MCF 10A (cell line): ENCODE measurements at regions not wholly inside any gene's neighbourhood (a gene's known extent, or its start where the extent isn't known, plus 50 kb on each side); places are given as distances from the start of the nearest gene placed in this dataset.
A peak's percentile ranks its signal among the peaks of the same experiment; 100 is the strongest.

Source experiments
- BruUV-seq: library from RNA; stranded (reverse); fragments of 400-500 nt; replicated peaks from 2 replicates; lab custom pipeline; 2021; lab: Mats Ljungman, UMichigan
- CTCF ChIA-PET: fragments of 300-600 bp; sonication (Branson Sonifier 250); formaldehyde crosslinking; extraction: SDS; loops from one replicate; lab custom pipeline; 2021; ENCODE audit warnings: antibody characterized with exemption, inconsistent platforms; lab: Yijun Ruan, JAX
- POLR2A ChIA-PET: fragments of 300-600, 350-650 bp; sonication (Branson Sonifier 250); formaldehyde crosslinking; extraction: SDS; loops from one replicate; lab custom pipeline; 2020; ENCODE audit warnings: antibody characterized with exemption, inconsistent platforms; lab: Yijun Ruan, JAX
- DNase-seq: peaks from one replicate; pipeline ENCODE4 v3.0.0-alpha.2; 2018; ENCODE audit not compliant: unreplicated experiment
- H3K27ac Mint-ChIP-seq: one replicate; pipeline ENCODE4 v1.8.0; 2022; ENCODE audit warnings: mild to moderate bottlenecking, low read depth, mixed read lengths; ENCODE audit not compliant: unreplicated experiment
- H3K27me3 Mint-ChIP-seq: one replicate; pipeline ENCODE4 v1.8.0; 2022; ENCODE audit warnings: mixed read lengths; ENCODE audit not compliant: insufficient read depth, unreplicated experiment
- H3K36me3 Mint-ChIP-seq: one replicate; pipeline ENCODE4 v1.8.0; 2022; ENCODE audit warnings: mild to moderate bottlenecking, moderate library complexity, mixed read lengths; ENCODE audit not compliant: insufficient read depth, unreplicated experiment
- H3K4me1 Mint-ChIP-seq: one replicate; pipeline ENCODE4 v1.8.0; 2022; ENCODE audit warnings: mixed read lengths; ENCODE audit not compliant: insufficient read depth, unreplicated experiment
- H3K4me3 Mint-ChIP-seq: one replicate; pipeline ENCODE4 v1.8.0; 2022; ENCODE audit warnings: mild to moderate bottlenecking, moderate library complexity, mixed read lengths; ENCODE audit not compliant: unreplicated experiment
- H3K9me3 Mint-ChIP-seq: one replicate; pipeline ENCODE4 v1.8.0; 2022; ENCODE audit warnings: mixed read lengths; ENCODE audit not compliant: unreplicated experiment
- intact Hi-C: fragments of 100-400 bp; cut with micrococcal nuclease; formaldehyde crosslinking; loops from 2 replicates; pipeline ENCODE4 v1.14.1; 2022
- TF ChIP-seq, protein P1 (sequence below): fragments of 200-600 bp; IDR thresholded peaks from one replicate; pipeline ENCODE4 v1.8.0; 2022; ENCODE audit warnings: antibody characterized with exemption, mild to moderate bottlenecking; ENCODE audit not compliant: unreplicated experiment

DNA sequence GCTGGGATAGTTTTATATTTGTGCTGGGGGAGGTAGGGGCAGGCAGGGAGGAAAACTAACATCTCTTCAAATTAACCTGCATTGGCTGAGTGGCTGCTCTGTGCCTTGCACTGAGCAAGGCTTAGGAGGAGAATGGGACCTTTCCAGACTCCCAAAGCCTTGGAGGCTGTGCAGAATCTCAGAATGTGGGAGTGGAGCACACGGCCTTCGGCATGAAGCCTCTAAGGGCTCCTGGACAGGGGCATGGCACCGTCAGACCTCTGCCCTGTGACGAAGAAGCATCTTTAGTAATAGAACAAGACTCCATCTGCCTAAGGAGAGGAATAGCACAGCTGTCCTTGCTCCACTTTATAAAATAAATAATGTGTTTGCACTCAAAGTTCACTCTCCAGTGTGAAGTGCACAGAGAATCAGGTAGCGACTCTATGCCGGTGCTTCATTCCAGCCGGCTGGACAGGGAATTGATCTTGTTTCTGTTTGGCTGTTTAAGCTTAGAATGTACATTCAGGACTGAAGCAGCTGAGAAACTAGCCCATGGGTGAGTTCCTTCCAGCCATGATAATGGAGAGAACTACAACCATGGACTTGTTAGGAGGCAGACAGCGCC, 228.5 kb upstream of the ADAMTS9 start:
- peaks cover 20% of the 10 kb centered on the region for H3K4me1 Mint-ChIP-seq
- TF ChIP-seq, protein P1, sequence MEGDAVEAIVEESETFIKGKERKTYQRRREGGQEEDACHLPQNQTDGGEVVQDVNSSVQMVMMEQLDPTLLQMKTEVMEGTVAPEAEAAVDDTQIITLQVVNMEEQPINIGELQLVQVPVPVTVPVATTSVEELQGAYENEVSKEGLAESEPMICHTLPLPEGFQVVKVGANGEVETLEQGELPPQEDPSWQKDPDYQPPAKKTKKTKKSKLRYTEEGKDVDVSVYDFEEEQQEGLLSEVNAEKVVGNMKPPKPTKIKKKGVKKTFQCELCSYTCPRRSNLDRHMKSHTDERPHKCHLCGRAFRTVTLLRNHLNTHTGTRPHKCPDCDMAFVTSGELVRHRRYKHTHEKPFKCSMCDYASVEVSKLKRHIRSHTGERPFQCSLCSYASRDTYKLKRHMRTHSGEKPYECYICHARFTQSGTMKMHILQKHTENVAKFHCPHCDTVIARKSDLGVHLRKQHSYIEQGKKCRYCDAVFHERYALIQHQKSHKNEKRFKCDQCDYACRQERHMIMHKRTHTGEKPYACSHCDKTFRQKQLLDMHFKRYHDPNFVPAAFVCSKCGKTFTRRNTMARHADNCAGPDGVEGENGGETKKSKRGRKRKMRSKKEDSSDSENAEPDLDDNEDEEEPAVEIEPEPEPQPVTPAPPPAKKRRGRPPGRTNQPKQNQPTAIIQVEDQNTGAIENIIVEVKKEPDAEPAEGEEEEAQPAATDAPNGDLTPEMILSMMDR, result no peak
- H3K27ac Mint-ChIP-seq, result no peak overlapping the region
- ChIA-PET POLR2A (no interaction called here), CTCF (interaction anchor here (0.6 kb wide), 1 partner anchor 9 kb away, joined by 4 read pairs; no protein-coding TSS in a partner anchor)
- no peaks in the 10 kb centered on the region for H3K27me3 Mint-ChIP-seq
- peaks cover 7% of the 10 kb centered on the region for H3K9me3 Mint-ChIP-seq
- no peak for DNase-seq
- no peaks in the 10 kb centered on the region for H3K36me3 Mint-ChIP-seq
- intact Hi-C loops, result no loop called here
- no peak overlapping the region for H3K4me3 Mint-ChIP-seq
- BruUV-seq, result no TSS peak

DNA sequence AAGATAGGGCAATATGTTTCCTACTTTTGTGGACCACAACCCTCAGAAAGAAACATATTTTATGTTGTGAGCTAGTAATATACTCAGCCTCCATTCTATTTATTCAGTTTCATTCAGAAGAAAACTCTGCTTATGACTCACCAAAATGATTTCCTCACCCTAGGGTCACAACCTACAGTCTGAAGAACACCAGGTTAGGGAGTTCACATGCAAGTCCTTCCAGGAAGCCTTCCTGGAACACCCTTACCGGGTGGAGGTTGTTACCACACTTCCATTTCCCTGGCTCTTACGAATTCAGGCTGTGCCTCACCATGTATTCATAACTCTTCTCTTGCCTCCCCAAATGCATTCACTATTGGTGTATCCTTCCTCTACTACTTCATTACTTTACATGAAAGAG, 228.0 kb upstream of the ADAMTS9 start:
- POLR2A ChIA-PET, result no interaction called here
- peaks cover 20% of the 10 kb centered on the region for H3K4me1 Mint-ChIP-seq
- CTCF ChIA-PET, result interaction anchor here (0.6 kb wide), 1 partner anchor 109 kb away, joined by 3 read pairs; no protein-coding TSS in a partner anchor
- intact Hi-C loops, result no loop called here
- H3K4me3 Mint-ChIP-seq, result no peak overlapping the region
- BruUV-seq, result no TSS peak
- no peak overlapping the region for H3K27ac Mint-ChIP-seq
- no peaks in the 10 kb centered on the region for H3K36me3 Mint-ChIP-seq
- DNase-seq, result peak; percentile 90
- peaks cover 7% of the 10 kb centered on the region for H3K9me3 Mint-ChIP-seq
- H3K27me3 Mint-ChIP-seq, result no peaks in the 10 kb centered on the region
- TF ChIP-seq, protein P1, result no peak

- ChIA-PET POLR2A (no interaction called here), CTCF (interaction anchor here (0.7 kb wide), 1 partner anchor 959 kb away, joined by 3 read pairs; no protein-coding TSS in a partner anchor)
- Mint-ChIP-seq H3K4me1 (peaks cover 20% of the 10 kb centered on the region), H3K4me3 (no peak overlapping the region), H3K36me3 (no peaks in the 10 kb centered on the region), H3K27ac (no peak overlapping the region), H3K27me3 (no peaks in the 10 kb centered on the region), H3K9me3 (peaks cover 7% of the 10 kb centered on the region)
- no peak for DNase-seq
- TF ChIP-seq, protein P1, result no peak
- intact Hi-C loops, result no loop called here
- no TSS peak for BruUV-seq
Measured at GRCh38 chr3:64913515-64913914, 225.7 kb upstream of the ADAMTS9 start.

- TF ChIP-seq, protein P1, result no peak
- H3K27me3 Mint-ChIP-seq, result no peaks in the 10 kb centered on the region
- peaks cover 7% of the 10 kb centered on the region for H3K9me3 Mint-ChIP-seq
- BruUV-seq, result no TSS peak
- no peak for DNase-seq
- no peaks in the 10 kb centered on the region for H3K36me3 Mint-ChIP-seq
- no peak overlapping the region for H3K4me3 Mint-ChIP-seq
- intact Hi-C loops, result no loop called here
- CTCF ChIA-PET, result no interaction called here
- H3K27ac Mint-ChIP-seq, result no peak overlapping the region
- H3K4me1 Mint-ChIP-seq, result peaks cover 23% of the 10 kb centered on the region
- POLR2A ChIA-PET, result interaction anchor here (0.7 to 0.8 kb wide), 2 partner anchors 63 to 66 kb away, joined by 3 read pairs; no protein-coding TSS in a partner anchor
Measured at GRCh38 chr3:64911138-64911537, 223.3 kb upstream of the ADAMTS9 start.
